Stomach (tissue), 4 donors: ENCODE measurements at regions not wholly inside any gene's neighbourhood (a gene's known extent, or its start where the extent isn't known, plus 50 kb on each side); places are given as distances from the start of the nearest gene placed in this dataset.

Experiments
- CTCF ChIP-seq, 7 experiments: fragments of 450-650 bp in 4 of 7; fragments of 200-600 bp in 3 of 7; sonication (generic) in 3 of 7; IDR thresholded peaks; one replicate each; pipeline ENCODE4 v1.5.1; 2016 to 2019; ENCODE audit warnings: antibody characterized with exemption in 7 of 7, control low read depth in 2 of 7, mild to moderate bottlenecking in 1 of 7
- POLR2A ChIP-seq, 4 donors: fragments of 450-650 bp; IDR thresholded peaks; one replicate each; pipeline ENCODE4 v1.6.1; 2016; ENCODE audit warnings: antibody characterized with exemption in 4 of 4, control low read depth in 2 of 4, mild to moderate bottlenecking in 1 of 4, moderate library complexity in 1 of 4

- TF ChIP-seq CTCF (IDR thresholded peaks at IDR 0.05) (no peak), POLR2A (IDR thresholded peaks at IDR 0.05) (no peak)
Measured at GRCh38 chr2:58350484-58350883, 109.4 kb upstream of the FANCL start.
